ENCODE measurements at regions not wholly inside any gene's neighbourhood (a gene's known extent, or its start where the extent isn't known, plus 50 kb on each side); places are given as distances from the start of the nearest gene placed in this dataset.

DNA sequence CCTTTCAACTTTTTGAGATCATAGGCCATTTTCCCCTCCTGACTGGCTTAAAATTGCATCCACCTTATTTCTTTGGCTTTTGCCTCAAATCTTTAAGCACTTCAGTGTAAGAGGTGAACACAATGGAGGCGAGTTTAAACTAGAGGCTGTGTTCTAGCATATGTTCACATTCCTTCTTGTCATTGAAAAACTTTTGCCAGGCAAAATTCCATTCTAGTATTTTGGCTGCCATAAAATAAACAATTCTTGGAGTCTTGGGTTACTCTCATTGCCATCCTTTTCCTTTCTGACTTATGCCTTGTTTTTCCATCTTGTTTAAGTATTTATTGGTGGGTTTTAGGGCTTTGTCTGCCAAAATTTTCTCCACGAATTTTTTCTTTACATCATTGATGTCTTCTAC is 137.3 kb upstream of the ANXA10 start:
- TF ChIP-seq EZH2 (IDR thresholded peaks at IDR 0.05; ENCODE audit: insufficient read depth, poor library complexity, severe bottlenecking) (no peak), EZH2phosphoT487 (IDR thresholded peaks at IDR 0.05; ENCODE audit: insufficient read depth, low read depth) (no peak)
